Neural cell (in vitro differentiated cells): ENCODE measurements at regions not wholly inside any gene's neighbourhood (a gene's known extent, or its start where the extent isn't known, plus 50 kb on each side); places are given as distances from the start of the nearest gene placed in this dataset.

Experiments used
- H2AFZ ChIP-seq: fragments of 200-600, 300-800 bp; sonication (generic), shearing (Covaris generic); 2 replicates; pipeline ENCODE4 v1.6.0; 2014; ENCODE audit warnings: low read depth, mild to moderate bottlenecking, antibody characterized with exemption, low read length, moderate library complexity
- H3F3A ChIP-seq: fragments of 200-600 bp; shearing (Covaris generic); 2 replicates; pipeline ENCODE4 v1.6.1; 2016; ENCODE audit warnings: mild to moderate bottlenecking, moderate library complexity, mixed read lengths, antibody characterized with exemption, low read length; ENCODE audit not compliant: insufficient read depth, poor library complexity, severe bottlenecking
- H3K27ac ChIP-seq: fragments of 200-600, 300-800 bp; sonication (generic), shearing (Covaris generic); 2 replicates; pipeline ENCODE4 v1.5.1; 2014; ENCODE audit warnings: mild to moderate bottlenecking, low read length, moderate library complexity
- H3K27me3 ChIP-seq: fragments of 300-800, 200-600 bp; sonication (generic), shearing (Covaris generic); 2 replicates; pipeline ENCODE4 v1.6.0; 2014; ENCODE audit warnings: mild to moderate bottlenecking, low read depth, low read length, moderate library complexity; ENCODE audit not compliant: insufficient read depth
- H3K36me3 ChIP-seq: fragments of 300-800, 200-600 bp; sonication (generic), shearing (Covaris generic); 2 replicates; pipeline ENCODE4 v1.5.1; 2014; ENCODE audit warnings: mild to moderate bottlenecking, antibody characterized with exemption, low read length, moderate library complexity; ENCODE audit not compliant: insufficient read depth
- H3K4me2 ChIP-seq: fragments of 300-800, 200-600 bp; sonication (generic), shearing (Covaris generic); 2 replicates; pipeline ENCODE4 v1.6.0; 2014; ENCODE audit warnings: mild to moderate bottlenecking, low read length
- H3K4me3 ChIP-seq: fragments of 300-800, 200-600 bp; sonication (generic), shearing (Covaris generic); 2 replicates; pipeline ENCODE4 v1.5.1; 2014; ENCODE audit warnings: mild to moderate bottlenecking, low read length, moderate library complexity
- H3K79me2 ChIP-seq: fragments of 200-600 bp; shearing (Covaris generic); replicated peaks from 2 replicates; pipeline ENCODE4 v1.6.0; 2014; ENCODE audit warnings: mild to moderate bottlenecking, low read length, moderate library complexity; ENCODE audit not compliant: insufficient read depth
- H3K9ac ChIP-seq: fragments of 300-800, 200-600 bp; sonication (generic), shearing (Covaris generic); 2 replicates; pipeline ENCODE4 v1.6.1; 2016; ENCODE audit warnings: mild to moderate bottlenecking, low read length, mixed read lengths
- H3K9me2 ChIP-seq: fragments of 200-600 bp; shearing (Covaris generic); 2 replicates; pipeline ENCODE4 v1.6.1; 2016; ENCODE audit warnings: mild to moderate bottlenecking, low read length, mixed read lengths; ENCODE audit not compliant: insufficient read depth
- H3K9me3 ChIP-seq: fragments of 200-600, 300-800 bp; sonication (generic), shearing (Covaris generic); 2 replicates; pipeline ENCODE4 v1.6.1; 2016; ENCODE audit warnings: mild to moderate bottlenecking, mixed run types, low read length, moderate library complexity, mixed read lengths
- H4K20me1 ChIP-seq: fragments of 200-600 bp; shearing (Covaris generic); 2 replicates; pipeline ENCODE4 v1.6.1; 2016; ENCODE audit warnings: mild to moderate bottlenecking, mixed run types; ENCODE audit not compliant: insufficient read depth
- EP300 ChIP-seq: fragments of 450-650 bp; conservative IDR thresholded peaks from 2 replicates; pipeline ENCODE4 v1.6.1; 2014; ENCODE audit warnings: antibody characterized with exemption, mild to moderate bottlenecking, moderate library complexity; ENCODE audit not compliant: poor library complexity, severe bottlenecking
- EZH2 ChIP-seq: fragments of 200-600, 300-800 bp; shearing (Covaris generic), sonication (generic); IDR thresholded peaks from 2 replicates; pipeline ENCODE4 v1.6.1; 2014; ENCODE audit warnings: antibody characterized with exemption, low read length, borderline replicate concordance, mild to moderate bottlenecking; ENCODE audit not compliant: insufficient read depth, poor library complexity, severe bottlenecking
- MXI1 ChIP-seq: fragments of 450-650 bp; conservative IDR thresholded peaks from 2 replicates; pipeline ENCODE4 v1.6.1; 2014; ENCODE audit warnings: antibody characterized with exemption, mild to moderate bottlenecking; ENCODE audit not compliant: poor library complexity, severe bottlenecking
- POLR2AphosphoS5 ChIP-seq: IDR thresholded peaks from 2 replicates; pipeline ENCODE4 v1.6.1; 2012
- RAD21 ChIP-seq: fragments of 450-650 bp; conservative IDR thresholded peaks from 2 replicates; pipeline ENCODE4 v1.6.1; 2014; ENCODE audit warnings: antibody characterized with exemption, mild to moderate bottlenecking, moderate library complexity
- SMC3 ChIP-seq: fragments of 450-650 bp; conservative IDR thresholded peaks from 2 replicates; pipeline ENCODE4 v1.6.1; 2014; ENCODE audit warnings: antibody characterized with exemption, mild to moderate bottlenecking, moderate library complexity; ENCODE audit not compliant: poor library complexity
- TAF1 ChIP-seq: IDR thresholded peaks from 2 replicates; pipeline ENCODE4 v1.6.1; 2012; ENCODE audit warnings: low read depth
- TF ChIP-seq, protein P1 (sequence below): fragments of 450-650 bp; IDR thresholded peaks from 2 replicates; pipeline ENCODE4 v1.5.1; 2014; ENCODE audit warnings: antibody characterized with exemption, mild to moderate bottlenecking, moderate library complexity; ENCODE audit not compliant: poor library complexity, severe bottlenecking
- TF ChIP-seq, protein P2 (sequence below): IDR thresholded peaks from 2 replicates; pipeline ENCODE4 v1.6.1; 2012; ENCODE audit warnings: borderline replicate concordance

DNA sequence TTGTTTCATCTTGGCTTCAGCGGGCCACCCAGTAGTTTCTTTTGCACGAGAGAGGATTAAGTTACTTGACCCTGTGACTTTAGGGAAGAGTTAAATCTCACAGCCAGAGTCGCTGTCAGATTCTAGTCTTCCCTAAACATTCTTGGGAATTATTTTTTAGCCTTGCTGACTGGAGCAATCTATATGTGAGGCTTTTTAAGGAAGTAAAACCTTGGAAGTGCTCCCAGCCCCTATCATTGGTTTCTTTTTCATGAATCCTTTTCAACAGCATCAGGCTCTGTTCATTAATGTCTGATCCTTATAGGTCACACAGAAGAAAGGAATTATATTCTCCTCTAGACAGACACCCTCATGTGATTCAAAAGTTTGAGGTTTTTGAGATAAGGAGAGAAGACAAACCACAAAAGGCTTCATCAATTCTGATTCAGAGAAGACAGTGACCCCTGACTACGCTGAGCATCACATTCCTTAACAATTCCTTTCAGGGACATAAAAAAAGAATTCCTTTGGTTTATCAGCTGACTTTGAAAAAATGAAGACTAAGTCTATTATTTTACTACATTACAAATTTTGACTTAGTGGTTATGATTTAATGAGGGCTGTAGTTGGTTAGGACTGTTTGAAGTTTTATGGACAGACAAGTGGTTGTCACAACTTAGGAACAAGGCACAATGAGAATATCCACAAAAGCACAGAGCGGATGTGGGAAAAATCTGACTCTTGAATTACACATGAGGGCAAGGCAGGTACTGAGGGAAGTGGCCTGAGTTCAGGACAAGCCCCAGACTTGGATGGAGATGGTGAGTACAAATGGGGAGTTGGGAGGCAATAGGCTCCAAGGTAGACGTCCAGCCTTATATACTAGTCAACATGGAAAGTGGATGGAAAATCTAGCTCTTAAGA lies 171.1 kb upstream of the STT3B start:
- TF ChIP-seq SMC3 (no peak), EZH2 (no peak), TAF1 (no peak), POLR2AphosphoS5 (no peak), MXI1 (no peak), EP300 (no peak), RAD21 (no peak)
- TF ChIP-seq, protein P1, sequence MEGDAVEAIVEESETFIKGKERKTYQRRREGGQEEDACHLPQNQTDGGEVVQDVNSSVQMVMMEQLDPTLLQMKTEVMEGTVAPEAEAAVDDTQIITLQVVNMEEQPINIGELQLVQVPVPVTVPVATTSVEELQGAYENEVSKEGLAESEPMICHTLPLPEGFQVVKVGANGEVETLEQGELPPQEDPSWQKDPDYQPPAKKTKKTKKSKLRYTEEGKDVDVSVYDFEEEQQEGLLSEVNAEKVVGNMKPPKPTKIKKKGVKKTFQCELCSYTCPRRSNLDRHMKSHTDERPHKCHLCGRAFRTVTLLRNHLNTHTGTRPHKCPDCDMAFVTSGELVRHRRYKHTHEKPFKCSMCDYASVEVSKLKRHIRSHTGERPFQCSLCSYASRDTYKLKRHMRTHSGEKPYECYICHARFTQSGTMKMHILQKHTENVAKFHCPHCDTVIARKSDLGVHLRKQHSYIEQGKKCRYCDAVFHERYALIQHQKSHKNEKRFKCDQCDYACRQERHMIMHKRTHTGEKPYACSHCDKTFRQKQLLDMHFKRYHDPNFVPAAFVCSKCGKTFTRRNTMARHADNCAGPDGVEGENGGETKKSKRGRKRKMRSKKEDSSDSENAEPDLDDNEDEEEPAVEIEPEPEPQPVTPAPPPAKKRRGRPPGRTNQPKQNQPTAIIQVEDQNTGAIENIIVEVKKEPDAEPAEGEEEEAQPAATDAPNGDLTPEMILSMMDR: no peak
- TF ChIP-seq, protein P2, sequence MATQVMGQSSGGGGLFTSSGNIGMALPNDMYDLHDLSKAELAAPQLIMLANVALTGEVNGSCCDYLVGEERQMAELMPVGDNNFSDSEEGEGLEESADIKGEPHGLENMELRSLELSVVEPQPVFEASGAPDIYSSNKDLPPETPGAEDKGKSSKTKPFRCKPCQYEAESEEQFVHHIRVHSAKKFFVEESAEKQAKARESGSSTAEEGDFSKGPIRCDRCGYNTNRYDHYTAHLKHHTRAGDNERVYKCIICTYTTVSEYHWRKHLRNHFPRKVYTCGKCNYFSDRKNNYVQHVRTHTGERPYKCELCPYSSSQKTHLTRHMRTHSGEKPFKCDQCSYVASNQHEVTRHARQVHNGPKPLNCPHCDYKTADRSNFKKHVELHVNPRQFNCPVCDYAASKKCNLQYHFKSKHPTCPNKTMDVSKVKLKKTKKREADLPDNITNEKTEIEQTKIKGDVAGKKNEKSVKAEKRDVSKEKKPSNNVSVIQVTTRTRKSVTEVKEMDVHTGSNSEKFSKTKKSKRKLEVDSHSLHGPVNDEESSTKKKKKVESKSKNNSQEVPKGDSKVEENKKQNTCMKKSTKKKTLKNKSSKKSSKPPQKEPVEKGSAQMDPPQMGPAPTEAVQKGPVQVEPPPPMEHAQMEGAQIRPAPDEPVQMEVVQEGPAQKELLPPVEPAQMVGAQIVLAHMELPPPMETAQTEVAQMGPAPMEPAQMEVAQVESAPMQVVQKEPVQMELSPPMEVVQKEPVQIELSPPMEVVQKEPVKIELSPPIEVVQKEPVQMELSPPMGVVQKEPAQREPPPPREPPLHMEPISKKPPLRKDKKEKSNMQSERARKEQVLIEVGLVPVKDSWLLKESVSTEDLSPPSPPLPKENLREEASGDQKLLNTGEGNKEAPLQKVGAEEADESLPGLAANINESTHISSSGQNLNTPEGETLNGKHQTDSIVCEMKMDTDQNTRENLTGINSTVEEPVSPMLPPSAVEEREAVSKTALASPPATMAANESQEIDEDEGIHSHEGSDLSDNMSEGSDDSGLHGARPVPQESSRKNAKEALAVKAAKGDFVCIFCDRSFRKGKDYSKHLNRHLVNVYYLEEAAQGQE: no peak
- H2AFZ ChIP-seq: no peak overlapping the region
- no peak overlapping the region for H3K9ac ChIP-seq
- no peak overlapping the region for H3K4me2 ChIP-seq
- no peak overlapping the region for H3K4me3 ChIP-seq
- H3K9me2 ChIP-seq: no peaks in the 10 kb centered on the region
- H4K20me1 ChIP-seq: no peaks in the 10 kb centered on the region
- H3K27ac ChIP-seq: no peak overlapping the region
- no peaks in the 10 kb centered on the region for H3F3A ChIP-seq
- no peaks in the 10 kb centered on the region for H3K27me3 ChIP-seq
- H3K9me3 ChIP-seq: no peaks in the 10 kb centered on the region
- H3K36me3 ChIP-seq: no peaks in the 10 kb centered on the region
- H3K79me2 ChIP-seq: no peaks in the 10 kb centered on the region

DNA sequence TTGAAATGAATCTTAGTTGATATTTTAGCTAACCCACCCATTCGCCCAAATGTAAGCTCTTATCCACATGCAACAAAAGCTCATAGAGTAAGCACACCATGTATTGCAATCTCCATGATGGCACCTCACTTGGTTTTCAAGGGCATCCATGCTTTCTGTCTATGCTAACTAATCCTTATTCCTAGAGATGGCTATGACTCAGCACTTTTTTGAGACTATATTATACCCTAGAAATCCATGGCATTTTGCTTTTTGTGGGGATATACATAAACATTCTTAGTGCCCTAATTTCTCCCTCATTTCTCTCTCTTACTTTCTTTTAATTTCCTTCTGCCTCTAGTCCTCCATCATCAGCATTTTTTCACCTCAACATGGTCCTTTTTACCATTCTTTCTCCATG lies 168.5 kb upstream of the STT3B start:
- H3K36me3 ChIP-seq: no peaks in the 10 kb centered on the region
- no peaks in the 10 kb centered on the region for H3K27me3 ChIP-seq
- H4K20me1 ChIP-seq: no peaks in the 10 kb centered on the region
- TF ChIP-seq EZH2: no peak
- TF ChIP-seq, protein P1: no peak
- TF ChIP-seq MXI1: no peak
- no peak for TF ChIP-seq RAD21
- no peak for TF ChIP-seq EP300
- TF ChIP-seq TAF1: no peak
- TF ChIP-seq, protein P2: no peak
- no peak for TF ChIP-seq SMC3
- TF ChIP-seq POLR2AphosphoS5: no peak
- H3K79me2 ChIP-seq: no peaks in the 10 kb centered on the region
- no peak overlapping the region for H3K4me3 ChIP-seq
- no peaks in the 10 kb centered on the region for H3K9me3 ChIP-seq
- H3K27ac ChIP-seq: no peak overlapping the region
- H3F3A ChIP-seq: no peaks in the 10 kb centered on the region
- H3K4me2 ChIP-seq: no peak overlapping the region
- H3K9me2 ChIP-seq: no peaks in the 10 kb centered on the region
- no peak overlapping the region for H2AFZ ChIP-seq
- no peak overlapping the region for H3K9ac ChIP-seq
